ENCODE measurements at regions not wholly inside any gene's neighbourhood (a gene's known extent, or its start where the extent isn't known, plus 50 kb on each side); places are given as distances from the start of the nearest gene placed in this dataset.
A peak's percentile ranks its signal among the peaks of the same experiment; 100 is the strongest.

DNA sequence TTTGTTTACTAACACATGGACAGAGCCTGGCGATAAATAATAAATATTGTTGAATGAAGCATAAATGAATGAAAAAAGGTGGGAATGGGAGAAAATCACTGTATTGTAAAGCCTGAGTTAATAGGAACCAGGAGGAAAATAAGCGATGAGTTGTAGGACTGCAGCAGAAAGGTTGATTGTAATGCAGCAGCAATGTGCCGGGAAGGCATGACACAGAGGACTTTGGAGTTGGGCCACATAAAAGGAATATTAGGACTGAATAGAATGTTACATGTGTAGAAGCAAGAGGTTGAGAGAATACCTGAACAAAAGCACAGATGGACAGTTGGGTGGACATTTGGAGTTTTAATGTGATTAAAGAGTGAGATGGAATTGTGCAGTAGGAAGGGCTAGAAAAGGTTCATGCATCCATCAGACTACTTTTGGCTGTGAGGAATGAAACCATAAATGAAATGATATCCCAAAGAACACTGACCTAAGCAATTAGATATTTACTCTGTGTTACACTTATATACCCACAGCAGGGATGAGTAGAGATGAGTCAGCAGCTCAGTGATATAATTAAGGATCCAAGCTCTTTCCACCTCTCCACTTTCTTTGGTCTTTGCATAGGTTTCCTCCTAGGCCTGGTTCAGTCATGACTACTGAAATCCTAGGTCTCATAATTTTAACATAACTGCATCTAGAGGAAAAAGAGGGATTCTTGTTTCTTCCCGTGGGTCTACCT, 55.4 kb downstream of the CCER1 start:
- DNase-seq (ENCODE audit: low spot score): no peak

DNA sequence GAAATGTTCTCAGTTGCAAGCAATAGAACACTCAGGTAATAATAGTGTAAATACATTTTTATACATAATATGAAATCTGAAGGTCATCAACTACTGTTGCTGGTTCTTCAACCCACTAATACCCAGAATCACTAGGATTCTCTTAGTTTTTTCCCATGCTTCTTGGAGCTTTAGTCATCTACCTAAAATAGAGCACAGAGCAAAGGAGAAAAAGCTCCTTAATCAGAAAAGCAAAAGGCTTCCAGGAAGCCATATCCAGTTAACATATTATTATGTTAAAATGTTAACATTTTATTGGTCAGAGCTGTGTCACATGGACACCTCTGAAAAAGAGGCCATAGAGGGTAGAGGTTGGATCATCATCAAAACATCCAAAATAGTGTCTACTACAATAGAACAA, 57.0 kb downstream of the CCER1 start:
- DNase-seq (ENCODE audit: low spot score): no peak

DNA sequence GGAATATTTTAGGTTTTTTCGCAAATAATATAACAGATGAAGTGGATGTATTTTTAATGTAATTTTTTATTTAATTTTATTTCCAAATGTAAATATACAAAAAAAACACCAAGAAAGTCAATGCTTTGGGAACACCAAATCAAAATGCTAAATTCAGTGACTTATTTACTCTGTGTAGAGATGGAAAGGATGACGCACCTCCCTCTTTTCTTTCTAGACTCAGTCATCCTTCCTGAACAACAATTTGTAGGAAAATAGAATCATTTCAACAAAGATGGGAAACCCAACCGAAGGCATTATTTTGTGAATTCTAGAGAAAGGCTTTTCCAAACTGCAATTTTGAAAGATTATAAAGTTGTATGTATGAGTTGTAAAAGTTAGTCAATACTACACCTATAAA, 57.7 kb downstream of the CCER1 start:
- DNase-seq (ENCODE audit: low spot score): no peak

DNA sequence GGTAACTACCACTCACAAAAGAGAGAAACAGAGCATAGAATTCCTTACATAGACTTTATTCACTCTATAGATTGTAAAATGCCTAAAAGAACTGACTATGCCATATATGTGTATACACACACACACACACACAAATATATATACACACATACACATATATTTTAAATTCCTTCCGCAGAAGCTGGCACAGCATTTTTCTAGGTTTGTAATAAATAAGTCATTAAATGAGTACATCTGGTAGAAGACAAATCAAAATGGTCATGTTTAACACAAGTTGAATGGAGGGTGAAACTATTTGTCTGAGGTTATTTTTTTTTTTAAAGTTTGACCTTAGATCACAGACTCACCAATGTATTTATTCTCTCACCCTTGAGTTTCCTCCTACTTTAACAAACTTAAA, 58.2 kb downstream of the CCER1 start:
- no peak for DNase-seq (ENCODE audit: low spot score)

DNA sequence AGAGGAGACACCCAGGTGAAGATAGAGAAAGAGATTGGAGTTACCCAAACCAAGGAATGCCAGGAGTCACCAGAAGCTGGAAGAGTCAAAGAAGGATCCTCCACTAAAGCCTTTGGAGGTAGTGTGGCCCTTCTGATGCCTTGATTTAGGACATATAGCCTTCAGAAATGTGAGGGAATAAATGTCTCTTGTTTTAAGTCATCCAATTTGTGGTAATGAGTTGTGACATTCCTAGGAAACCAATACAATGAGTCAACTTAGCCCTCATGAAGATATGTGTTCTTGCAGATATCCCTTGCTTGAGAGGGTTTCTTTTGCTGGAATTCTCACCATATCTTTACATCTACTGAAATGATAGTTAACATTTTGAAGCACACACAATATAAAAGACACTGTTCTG, 58.8 kb downstream of the CCER1 start:
- DNase-seq (ENCODE audit: low spot score): no peak

DNA sequence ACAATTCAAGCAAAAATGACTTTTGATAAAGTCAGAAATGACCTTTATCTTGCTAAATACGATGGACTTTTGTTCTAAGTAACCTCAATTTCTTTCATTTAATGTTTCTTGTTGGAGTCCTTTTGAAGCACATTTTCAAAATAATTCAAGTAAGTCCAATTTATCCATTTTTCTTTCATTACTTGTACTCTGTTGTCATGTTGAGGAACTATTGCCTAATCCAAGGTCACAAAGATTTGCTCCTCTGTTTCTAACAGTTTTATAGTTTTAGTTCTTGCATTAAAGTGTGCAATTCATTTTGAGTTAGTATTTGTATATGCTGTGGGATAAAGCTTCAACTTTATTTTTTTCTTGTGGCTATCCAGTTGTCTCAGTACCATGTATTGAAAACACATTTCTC, 66.7 kb downstream of the CCER1 start:
- no peak for DNase-seq (ENCODE audit: low spot score)

DNA sequence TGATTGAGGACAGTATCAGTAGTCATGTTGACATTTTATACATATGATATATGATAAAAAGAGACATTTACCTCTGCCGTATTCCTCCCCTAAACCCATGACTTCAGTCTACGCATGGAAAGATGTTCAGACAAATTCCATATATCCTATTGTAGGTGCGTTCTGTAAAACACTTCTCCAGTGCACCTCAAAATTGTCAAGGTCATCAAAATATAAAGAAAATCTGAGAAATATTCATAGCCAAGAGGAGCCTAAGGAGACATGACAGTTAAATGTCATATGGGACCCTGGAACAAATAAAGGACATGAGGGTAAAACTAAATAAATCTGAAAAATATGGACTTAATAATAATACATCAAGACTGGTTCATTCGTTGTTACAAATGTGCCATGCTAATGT, 71.5 kb downstream of the CCER1 start:
- no peak for DNase-seq (ENCODE audit: low spot score)

DNA sequence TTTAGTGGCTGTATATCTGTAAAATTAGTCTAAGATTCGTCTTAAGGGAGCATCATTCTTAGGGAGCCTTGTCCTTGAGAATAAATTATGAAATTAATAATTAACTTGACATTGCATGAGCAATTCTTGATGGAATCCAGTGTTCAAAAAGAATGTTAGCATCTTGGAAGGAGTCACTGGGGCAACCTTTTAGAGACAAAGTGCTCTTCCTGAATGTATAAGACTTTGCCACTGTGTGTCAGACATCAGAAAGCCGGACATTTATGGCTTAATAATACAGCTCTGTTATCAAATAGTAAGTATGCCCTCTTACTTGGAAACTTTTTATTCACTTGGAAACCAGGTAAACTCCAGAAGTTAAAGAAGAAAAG, 83.3 kb downstream of the CCER1 start:
- DNase-seq (ENCODE audit: low spot score): no peak

DNA sequence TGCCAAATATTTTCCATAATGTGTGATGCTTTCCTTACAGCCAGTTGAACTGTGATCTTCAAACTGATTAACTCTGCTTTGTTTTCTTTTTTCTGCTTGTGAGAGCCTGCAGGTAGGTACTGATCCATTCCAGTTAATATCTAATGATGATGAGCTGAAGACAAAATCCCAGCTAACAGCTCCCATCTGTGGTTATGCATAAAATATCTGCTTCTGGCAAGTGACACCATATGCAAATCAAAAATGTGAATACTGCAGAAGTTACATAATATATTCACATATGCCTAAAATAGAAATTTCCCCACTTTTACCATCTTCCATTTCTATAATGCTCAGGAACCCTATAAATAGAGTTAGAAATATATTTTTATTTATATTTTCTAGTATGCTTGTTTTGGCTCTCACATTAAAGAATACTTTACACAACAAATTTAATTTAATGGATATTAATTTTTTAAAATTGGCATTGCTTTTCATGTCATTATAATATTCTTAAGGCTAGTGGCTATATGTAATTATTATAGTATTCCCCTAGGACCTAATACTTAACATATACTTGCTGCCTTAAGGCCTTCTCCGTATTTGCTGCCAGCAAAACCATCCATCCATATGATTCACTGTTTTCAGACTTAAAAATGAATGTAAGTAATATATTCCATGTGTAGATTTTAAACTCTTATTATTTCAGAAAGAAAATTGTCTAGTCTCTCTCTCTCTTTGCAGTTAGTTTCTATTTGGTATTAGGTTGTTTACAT, 83.8 kb downstream of the CCER1 start:
- no peak for DNase-seq (ENCODE audit: low spot score)

DNA sequence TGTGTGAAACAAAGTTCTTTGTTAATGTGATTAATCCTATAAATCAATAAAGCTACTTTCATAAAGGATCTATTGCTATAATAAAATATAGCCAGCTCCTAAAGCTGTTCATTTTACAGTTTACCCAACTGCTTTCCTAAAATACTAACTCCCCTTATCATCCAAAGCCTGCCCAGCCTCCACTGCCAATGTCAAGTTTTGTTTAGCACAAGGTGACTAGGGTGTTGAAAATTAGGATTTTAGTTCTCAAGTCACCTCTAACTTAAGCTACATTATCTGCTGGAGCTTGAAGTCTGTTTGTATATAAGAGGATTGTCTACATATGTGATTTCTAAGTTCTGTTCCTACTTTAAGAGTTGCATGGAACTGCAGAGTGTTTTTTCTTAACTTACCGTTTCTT, 86.3 kb downstream of the CCER1 start:
- DNase-seq (ENCODE audit: low spot score): no peak

DNA sequence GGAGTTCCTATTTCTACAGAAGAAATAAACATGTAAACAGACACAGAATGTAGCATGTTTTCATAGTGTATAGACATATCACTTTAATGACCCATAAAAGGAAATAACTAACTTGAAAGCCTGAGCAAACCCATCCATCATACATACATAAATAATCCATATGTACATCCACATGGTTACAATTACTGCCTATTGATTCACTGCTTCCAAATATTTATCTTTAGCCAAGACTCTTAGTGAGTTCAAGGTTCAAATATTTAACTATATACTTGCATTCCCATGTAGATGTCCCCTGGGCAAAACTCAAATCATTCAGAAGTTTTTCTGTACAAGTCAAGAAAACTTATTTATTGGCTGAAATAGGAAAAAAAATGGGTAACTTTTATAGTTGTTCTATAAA, 95.4 kb downstream of the CCER1 start:
- no peak for DNase-seq (ENCODE audit: low spot score)

DNA sequence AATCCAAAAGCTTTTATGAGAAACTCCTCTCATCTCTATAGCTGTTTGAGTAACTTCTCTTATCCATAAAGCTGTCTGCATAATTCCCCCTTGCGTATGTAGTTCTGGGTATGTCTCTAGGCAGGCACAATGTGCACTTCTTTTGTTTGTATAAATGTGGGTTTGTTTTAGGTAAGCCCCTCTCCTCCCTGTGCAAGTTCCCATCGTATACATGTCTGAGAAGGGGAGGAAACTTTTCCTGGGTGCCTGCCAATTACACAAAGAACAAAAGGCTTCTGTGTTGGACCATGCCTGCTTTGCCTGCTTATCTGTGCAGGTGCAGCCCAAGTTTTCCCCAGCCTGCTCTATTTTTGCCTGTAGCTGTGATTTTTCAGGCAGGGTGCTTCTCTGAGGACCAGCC, 96.7 kb downstream of the CCER1 start:
- no peak for DNase-seq (ENCODE audit: low spot score)

DNA sequence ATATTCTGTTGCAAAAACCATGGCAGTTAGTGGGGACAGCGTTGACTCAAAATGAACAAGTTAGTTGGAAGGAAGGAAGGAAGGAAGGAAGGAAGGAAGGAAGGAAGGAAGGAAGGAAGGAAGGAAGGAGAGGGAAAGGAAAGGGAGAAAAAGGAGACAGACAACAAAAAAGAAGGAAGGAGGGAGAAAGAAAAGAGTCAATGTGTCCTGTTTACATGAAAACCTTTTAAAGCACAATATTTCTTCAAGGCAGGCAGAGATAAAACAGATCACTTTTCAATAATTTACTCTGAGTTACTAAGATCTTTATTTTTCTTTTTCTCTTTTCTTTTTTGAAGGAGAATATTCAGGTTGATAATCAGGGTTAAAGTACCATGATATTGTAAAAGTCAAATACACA, 99.4 kb downstream of the CCER1 start:
- DNase-seq (ENCODE audit: low spot score): no peak

DNA sequence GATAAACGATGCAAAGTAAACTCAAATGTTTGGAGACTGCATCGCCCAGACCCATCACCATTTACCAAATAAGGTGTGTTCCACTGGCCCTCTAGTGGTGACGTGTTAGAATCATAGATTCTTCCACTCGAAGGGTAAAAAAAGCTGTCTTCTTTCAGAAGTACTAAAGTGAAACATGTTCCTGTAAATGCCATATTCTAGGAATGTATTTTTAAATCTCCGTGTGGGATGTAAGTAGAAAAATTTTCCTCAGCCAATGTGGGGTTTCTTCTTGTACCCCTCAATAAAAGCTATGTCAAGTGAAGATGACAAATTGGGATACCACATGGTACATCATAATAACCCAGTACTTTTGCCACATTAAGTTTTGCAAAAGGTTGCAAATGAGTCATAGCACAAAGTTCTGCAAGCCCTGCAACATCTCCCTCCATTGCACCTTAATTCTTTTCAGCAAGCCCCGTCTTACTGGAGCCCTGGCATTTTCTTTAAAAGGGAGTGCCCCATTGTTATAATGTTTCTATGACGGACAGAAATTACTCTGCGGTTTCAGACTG, 100.8 kb downstream of the CCER1 start:
- DNase-seq (ENCODE audit: low spot score): peak; percentile 55

DNA sequence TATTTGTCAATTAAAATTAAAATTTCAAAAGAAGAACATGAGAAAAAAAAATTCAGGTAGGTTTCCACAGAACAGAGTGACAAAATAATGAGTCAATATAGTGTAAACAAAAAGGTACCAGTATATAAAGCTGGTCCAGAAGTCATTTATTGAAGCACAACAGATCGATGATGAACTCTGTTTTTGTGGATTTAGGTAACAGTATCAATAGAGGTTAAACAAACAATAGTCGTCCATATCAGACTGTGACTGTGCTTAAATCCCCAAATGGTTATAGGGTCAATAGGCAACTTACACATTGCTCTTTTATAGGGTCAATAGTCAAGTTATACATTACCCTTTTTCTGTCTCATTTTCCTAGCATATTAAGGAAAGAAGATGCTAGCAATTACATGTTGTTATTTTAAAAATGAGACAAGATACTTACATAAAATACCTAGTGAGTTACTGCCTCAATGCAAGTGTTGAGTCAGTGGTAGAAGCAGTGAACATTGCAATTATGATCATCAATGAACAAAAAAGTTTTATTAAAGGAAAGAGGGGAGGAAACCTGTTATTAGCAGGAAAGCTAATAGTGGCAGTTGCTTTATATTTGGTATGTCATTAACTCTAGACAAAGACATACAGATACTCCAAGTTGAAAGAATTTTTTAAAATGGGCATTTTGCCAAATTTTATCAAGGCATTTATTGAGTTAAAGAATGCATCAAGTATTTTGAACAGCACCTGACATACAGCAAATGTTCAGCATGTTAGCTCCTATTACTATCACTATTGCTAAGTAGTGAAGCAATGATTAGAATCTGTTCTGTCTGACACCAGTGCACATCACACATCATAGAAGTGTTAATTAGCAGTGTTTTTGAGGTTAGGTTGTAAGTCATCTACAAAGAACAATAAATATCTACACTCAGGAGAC, 102.9 kb downstream of the CCER1 start:
- DNase-seq (ENCODE audit: low spot score): no peak

DNA sequence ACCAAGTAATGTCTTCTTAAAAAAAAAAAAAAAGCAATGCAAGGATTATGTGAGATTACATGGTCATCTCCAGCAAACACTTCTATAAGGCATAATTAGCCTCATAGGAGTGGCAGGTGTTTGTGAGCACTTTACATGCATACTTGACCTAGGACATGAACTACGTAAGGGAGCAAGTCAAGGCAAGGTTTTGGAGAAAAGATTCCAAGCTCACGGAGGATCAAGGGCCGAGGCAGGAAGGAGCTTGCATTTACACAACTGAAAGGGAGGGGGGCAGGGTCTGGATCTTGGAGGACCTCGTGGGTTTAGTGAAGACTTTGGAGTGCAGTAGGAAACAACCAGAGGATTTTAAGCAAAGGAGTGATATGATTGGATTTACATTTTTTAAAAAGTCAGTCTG, 112.5 kb downstream of the CCER1 start:
- no peak for DNase-seq (ENCODE audit: low spot score)

DNA sequence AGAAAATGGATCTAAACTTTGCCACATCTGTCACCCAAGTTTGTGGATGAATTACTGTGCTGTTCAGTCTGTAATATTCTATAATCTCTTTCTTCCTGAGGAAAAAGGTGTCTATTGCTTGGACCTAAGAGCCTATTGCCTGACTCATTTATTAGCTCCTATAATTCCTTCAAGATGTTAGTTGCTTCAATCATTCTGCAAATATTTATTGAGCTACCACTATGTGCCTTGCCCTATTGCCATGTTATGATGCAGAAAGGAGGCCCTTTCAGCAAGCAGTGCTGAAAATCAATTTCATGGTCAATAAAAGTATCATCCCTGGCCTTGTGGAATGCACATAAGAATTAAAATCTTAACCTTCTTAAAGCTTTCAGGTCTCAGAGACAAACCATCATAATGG, 113.6 kb downstream of the CCER1 start:
- DNase-seq (ENCODE audit: low spot score): no peak

DNA sequence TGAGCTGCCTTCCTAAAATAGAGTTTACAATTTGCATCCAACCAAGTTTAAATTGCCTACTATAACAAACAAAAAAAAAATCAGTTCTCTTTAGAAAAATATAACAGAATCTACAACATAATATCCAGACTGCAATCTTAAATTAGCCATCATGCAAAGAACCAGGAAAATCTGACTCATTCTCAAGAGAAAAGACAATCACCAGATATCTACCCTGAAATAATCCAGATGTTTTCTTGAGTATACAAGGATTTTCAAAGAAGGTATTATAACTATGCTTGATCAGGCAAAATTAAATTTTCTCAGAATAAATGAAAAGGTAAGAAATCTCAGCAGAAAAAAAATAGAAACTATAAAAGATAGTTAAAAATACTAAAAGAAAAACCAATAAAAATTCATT, 115.6 kb downstream of the CCER1 start:
- DNase-seq (ENCODE audit: low spot score): no peak

DNA sequence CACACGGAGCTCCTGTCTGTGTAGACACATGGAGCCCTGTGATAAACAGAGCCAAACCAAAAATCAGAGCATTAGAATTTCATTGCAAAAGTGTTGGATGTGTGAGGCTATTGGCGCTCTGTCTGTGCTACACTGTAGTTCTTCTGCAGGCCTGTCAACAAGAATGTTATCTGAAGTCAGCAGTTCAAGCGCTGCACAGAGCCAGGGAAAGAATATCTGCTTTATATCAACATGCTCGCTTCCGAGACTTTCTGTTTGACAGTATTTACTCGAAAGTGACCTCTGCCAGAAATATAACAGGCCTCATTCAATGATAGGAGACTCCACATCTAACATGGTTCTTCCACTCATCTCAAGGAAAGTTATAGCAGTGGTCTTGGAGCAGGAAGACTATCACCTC, 118.3 kb downstream of the CCER1 start:
- DNase-seq (ENCODE audit: low spot score): peak; percentile 93

DNA sequence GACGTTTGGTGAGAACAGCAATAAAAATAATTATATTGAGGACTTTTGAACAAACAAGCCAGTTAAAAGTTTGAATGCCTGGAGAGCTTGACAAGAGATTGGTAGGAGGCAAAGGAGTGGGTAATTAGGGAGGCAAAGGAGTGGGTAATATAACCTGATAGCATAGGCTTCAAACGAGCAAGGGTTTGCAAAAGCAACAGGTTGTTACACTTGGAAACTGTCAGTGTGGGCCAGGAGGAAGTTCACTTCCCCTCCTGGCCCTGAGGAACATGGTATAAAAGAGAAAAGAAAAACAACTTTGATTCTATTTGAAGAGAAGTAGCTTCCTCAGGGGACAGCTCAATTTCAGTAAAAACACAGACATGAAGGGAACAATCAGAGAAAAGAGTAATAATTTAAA, 121.7 kb downstream of the CCER1 start:
- DNase-seq (ENCODE audit: low spot score): no peak

DNA sequence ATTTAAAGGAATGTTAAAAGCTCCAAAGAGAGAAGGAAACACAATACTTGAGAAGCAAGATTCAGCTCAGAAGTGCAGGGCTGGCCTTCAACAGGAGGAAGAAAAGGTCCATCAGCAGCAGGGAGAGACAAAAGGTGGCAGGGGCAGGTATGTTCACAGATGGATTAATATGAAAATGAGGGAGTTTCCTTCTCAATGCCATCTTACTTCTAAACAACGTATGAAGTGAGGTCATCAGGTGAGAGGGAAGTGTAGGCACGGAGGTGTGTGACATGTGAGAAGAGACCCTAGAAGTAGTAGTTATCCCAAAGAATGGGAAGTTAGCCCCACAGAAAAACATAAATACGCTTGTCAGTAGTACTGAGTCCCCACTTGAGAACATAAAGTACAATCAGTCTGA, 122.5 kb downstream of the CCER1 start:
- DNase-seq (ENCODE audit: low spot score): no peak

DNA sequence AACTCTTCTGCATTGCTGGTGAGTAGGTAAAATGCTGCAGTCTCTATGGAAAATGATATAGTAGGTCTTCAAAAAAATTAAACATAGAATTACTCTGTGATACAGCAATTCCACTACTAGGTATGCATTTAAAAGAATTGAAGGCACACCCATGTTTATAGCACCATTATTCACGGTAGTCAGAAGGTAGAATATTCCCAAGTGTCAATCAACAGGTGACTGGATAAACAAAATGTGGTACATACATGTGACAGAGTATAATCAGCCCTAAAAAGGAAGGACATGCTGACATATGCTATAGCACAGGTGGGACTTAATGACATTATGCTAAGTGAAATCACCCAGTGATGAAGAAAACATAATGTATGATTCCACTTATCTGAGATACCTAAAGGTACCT, 123.3 kb downstream of the CCER1 start:
- DNase-seq (ENCODE audit: low spot score): no peak
